ENCODE measurements at regions not wholly inside any gene's neighbourhood (a gene's known extent, or its start where the extent isn't known, plus 50 kb on each side); places are given as distances from the start of the nearest gene placed in this dataset.

DNA sequence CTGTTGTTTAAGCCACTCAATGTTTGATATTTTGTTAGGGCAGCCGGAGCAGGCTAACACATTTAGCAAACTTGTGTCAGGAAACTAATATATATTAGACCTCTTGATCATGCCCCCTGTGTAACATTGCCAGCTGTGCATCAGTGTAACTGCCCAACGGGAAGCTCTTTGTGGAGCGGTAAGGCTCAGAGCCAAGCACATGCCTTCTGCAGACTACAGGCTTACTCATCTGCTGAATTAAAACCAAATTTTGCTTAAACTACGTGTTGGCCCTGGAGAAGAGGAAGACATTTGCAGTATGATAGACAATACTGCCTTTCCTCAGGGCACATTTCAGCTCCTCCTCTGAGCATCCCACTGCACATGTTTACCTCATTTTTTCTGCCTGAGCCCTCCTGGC lies 50.5 kb upstream of the KCNMB2 start:
- no peak overlapping the region for H3K4me3 Mint-ChIP-seq (ENCODE audit: low read depth)
- H3K4me1 Mint-ChIP-seq (ENCODE audit: low read depth) = no peaks in the 10 kb centered on the region
- no peaks in the 10 kb centered on the region for H3K9me3 Mint-ChIP-seq
- intact Hi-C loops (cut with micrococcal nuclease) = no loop called here
- H3K27me3 Mint-ChIP-seq (ENCODE audit: low read depth) = no peaks in the 10 kb centered on the region
- DNase-seq (ENCODE audit: low spot score) = no peak
- no peaks in the 10 kb centered on the region for H3K36me3 Mint-ChIP-seq (ENCODE audit: low read depth)
- no peak overlapping the region for H3K27ac Mint-ChIP-seq
